ENCODE measurements at regions not wholly inside any gene's neighbourhood (a gene's known extent, or its start where the extent isn't known, plus 50 kb on each side); places are given as distances from the start of the nearest gene placed in this dataset.

DNA sequence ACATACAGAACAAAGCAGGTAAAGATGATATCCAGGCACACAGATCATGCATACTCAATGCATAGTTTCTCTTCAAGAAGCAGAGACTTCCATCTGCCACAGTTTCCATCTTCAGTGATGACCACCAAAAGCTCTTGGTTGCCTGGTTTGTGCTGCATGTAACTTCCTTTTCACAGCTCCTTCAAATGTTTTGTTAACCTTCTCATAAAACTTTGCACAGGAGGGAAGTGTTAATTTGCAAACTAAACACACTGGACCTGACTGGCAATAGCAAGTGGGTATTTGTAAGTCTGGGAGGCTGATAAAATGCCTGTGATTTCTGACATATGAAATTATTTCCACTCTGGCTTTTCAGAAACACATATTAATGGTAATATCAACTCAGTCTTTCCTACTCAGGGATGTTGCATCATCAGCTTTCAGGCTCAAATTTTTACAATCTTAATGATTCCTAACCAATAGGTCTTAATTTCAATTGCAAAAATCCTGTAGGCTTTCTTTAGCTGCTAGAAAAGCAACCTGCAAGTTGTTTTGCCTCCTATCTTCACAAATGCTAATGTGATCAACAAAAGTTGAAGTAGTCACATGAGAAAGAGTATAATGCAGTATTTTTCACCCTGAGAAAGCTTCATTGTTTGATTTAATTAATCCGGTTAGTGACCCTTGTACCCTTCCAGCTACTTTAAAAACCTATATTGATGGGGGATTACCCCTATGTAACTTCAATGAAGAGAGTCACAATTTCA, 575.6 kb downstream of the DIAPH3 start:
- Histone ChIP-seq H2AFZ (ENCODE audit: low read length) (no peak overlapping the region), H3K9me2 (replicated peaks; ENCODE audit: insufficient read depth, low read length) (no peaks in the 10 kb centered on the region), H4K20me1 (ENCODE audit: insufficient read depth, low read depth, low read length) (no peaks in the 10 kb centered on the region), H3K4me2 (ENCODE audit: low read depth, low read length, poor library complexity, severe bottlenecking) (no peak overlapping the region), H3K79me2 (ENCODE audit: low read length) (no peaks in the 10 kb centered on the region), H3K4me3 (ENCODE audit: low read length) (no peak overlapping the region), H3K27ac (ENCODE audit: low read length) (no peak overlapping the region), H3K9ac (ENCODE audit: low read length) (no peak overlapping the region), H3K4me1 (ENCODE audit: low read length) (no peaks in the 10 kb centered on the region), H3K9me3 (ENCODE audit: low read length) (no peaks in the 10 kb centered on the region), H3K36me3 (ENCODE audit: insufficient read depth, low read length) (no peaks in the 10 kb centered on the region), H3K27me3 (ENCODE audit: low read length) (no peaks in the 10 kb centered on the region)
- no peak for DNase-seq

DNA sequence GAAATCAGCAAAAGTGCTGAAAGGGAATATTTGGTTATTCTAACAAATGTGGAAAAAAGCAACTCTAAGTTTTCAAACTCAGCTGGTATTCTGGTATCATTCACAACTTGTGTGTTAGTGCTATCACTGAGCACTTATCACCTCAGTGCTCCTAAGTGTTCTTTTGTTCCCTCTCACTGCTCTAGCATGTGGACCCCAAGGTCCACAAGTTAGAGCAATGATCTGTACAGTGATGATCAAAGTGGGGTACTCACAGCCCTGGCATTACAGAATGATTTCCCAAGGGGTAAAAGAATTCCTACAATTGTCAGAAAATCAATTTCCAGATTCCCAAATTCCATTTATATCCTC, 575.0 kb downstream of the DIAPH3 start:
- H3K9ac ChIP-seq (ENCODE audit: low read length), result no peak overlapping the region
- H3K9me2 ChIP-seq (replicated peaks; ENCODE audit: insufficient read depth, low read length), result no peaks in the 10 kb centered on the region
- H3K4me3 ChIP-seq (ENCODE audit: low read length), result no peak overlapping the region
- no peaks in the 10 kb centered on the region for H3K4me1 ChIP-seq (ENCODE audit: low read length)
- no peak for DNase-seq
- no peaks in the 10 kb centered on the region for H3K36me3 ChIP-seq (ENCODE audit: insufficient read depth, low read length)
- no peaks in the 10 kb centered on the region for H3K9me3 ChIP-seq (ENCODE audit: low read length)
- H4K20me1 ChIP-seq (ENCODE audit: insufficient read depth, low read depth, low read length), result no peaks in the 10 kb centered on the region
- no peaks in the 10 kb centered on the region for H3K79me2 ChIP-seq (ENCODE audit: low read length)
- no peak overlapping the region for H3K27ac ChIP-seq (ENCODE audit: low read length)
- no peak overlapping the region for H3K4me2 ChIP-seq (ENCODE audit: low read depth, low read length, poor library complexity, severe bottlenecking)
- no peak overlapping the region for H2AFZ ChIP-seq (ENCODE audit: low read length)
- H3K27me3 ChIP-seq (ENCODE audit: low read length), result no peaks in the 10 kb centered on the region

DNA sequence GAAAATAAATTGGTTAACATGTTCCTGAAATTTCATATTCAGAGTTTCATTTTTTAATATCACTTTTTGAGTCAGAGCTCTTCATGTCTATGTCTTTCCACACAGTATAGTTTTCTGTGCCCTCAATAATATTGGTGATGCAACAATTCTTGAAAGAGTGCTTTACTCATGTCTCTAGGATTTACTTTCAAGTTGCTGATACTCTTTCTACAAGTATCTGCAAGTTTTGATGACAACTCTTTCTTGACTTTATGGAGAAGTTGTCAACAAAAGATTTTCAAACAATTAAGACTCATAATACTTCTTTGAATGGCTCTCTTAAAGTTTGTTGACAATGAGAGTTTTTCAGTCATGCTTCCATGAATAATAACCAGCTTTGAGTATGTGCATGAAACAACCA, 561.7 kb downstream of the DIAPH3 start:
- Histone ChIP-seq H3K9me3 (ENCODE audit: low read length) (no peaks in the 10 kb centered on the region), H3K4me3 (ENCODE audit: low read length) (no peak overlapping the region), H3K9me2 (replicated peaks; ENCODE audit: insufficient read depth, low read length) (no peaks in the 10 kb centered on the region), H3K79me2 (ENCODE audit: low read length) (no peaks in the 10 kb centered on the region), H3K4me1 (ENCODE audit: low read length) (no peaks in the 10 kb centered on the region), H3K9ac (ENCODE audit: low read length) (no peak overlapping the region), H3K4me2 (ENCODE audit: low read depth, low read length, poor library complexity, severe bottlenecking) (no peak overlapping the region), H3K27ac (ENCODE audit: low read length) (no peak overlapping the region), H2AFZ (ENCODE audit: low read length) (no peak overlapping the region), H3K36me3 (ENCODE audit: insufficient read depth, low read length) (no peaks in the 10 kb centered on the region), H4K20me1 (ENCODE audit: insufficient read depth, low read depth, low read length) (no peaks in the 10 kb centered on the region), H3K27me3 (ENCODE audit: low read length) (no peaks in the 10 kb centered on the region)
- no peak for DNase-seq

DNA sequence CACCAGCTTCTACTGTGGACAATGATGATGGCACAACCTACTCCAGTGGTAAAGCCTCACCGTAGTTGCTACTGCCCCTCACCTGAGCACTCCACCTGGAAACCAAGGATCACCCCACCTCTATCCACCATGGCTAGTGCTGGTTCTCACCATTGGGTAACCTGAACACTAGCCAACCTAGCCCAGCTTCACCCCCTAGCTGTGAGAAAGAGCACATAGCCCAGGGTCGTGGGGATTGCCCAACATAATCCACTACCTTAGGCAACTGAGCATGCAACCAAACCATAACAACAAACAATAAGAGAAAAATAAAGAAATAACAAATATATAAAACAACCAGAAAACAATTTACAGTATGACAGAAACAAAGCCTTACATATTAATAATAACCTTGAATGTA, 560.1 kb downstream of the DIAPH3 start:
- H3K4me1 ChIP-seq (ENCODE audit: low read length), result no peaks in the 10 kb centered on the region

DNA sequence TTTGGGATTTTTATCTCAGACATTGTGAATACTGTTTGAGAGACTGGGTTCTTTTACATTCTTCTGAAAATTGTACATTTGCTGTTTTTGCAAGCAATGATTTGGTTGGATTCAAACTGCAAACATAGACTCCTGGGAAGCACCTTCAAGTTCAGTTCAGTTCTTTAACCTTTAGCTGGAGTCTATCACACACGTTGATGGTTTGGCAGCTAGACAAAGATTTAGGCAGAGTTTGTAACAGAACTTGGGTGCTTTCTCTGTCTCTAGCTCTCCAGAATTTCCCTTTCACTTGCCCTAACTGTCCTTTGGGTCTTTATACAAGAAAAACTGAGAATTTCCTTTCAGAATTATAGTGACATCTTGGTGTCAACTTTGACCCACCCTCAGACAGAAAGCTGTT, 556.6 kb downstream of the DIAPH3 start:
- Histone ChIP-seq H3K9me2 (replicated peaks; ENCODE audit: insufficient read depth, low read length) (no peaks in the 10 kb centered on the region), H3K27ac (ENCODE audit: low read length) (no peak overlapping the region), H3K4me2 (ENCODE audit: low read depth, low read length, poor library complexity, severe bottlenecking) (no peak overlapping the region), H3K4me1 (ENCODE audit: low read length) (no peaks in the 10 kb centered on the region), H3K4me3 (ENCODE audit: low read length) (no peak overlapping the region), H3K79me2 (ENCODE audit: low read length) (no peaks in the 10 kb centered on the region), H3K36me3 (ENCODE audit: insufficient read depth, low read length) (no peaks in the 10 kb centered on the region), H3K9me3 (ENCODE audit: low read length) (no peaks in the 10 kb centered on the region), H4K20me1 (ENCODE audit: insufficient read depth, low read depth, low read length) (no peaks in the 10 kb centered on the region), H2AFZ (ENCODE audit: low read length) (no peak overlapping the region), H3K27me3 (ENCODE audit: low read length) (no peaks in the 10 kb centered on the region), H3K9ac (ENCODE audit: low read length) (no peak overlapping the region)
- DNase-seq, result no peak

More for the DNA sequence above, 560.1 kb downstream of the DIAPH3 start:
- H3K4me3 ChIP-seq (ENCODE audit: low read length), result no peak overlapping the region
- no peaks in the 10 kb centered on the region for H3K9me2 ChIP-seq (replicated peaks; ENCODE audit: insufficient read depth, low read length)
- no peaks in the 10 kb centered on the region for H3K79me2 ChIP-seq (ENCODE audit: low read length)
- no peaks in the 10 kb centered on the region for H3K36me3 ChIP-seq (ENCODE audit: insufficient read depth, low read length)
- H2AFZ ChIP-seq (ENCODE audit: low read length), result no peak overlapping the region
- no peak overlapping the region for H3K27ac ChIP-seq (ENCODE audit: low read length)
- H3K9ac ChIP-seq (ENCODE audit: low read length), result no peak overlapping the region
- no peaks in the 10 kb centered on the region for H3K9me3 ChIP-seq (ENCODE audit: low read length)
- no peak for DNase-seq
- no peak overlapping the region for H3K4me2 ChIP-seq (ENCODE audit: low read depth, low read length, poor library complexity, severe bottlenecking)
- no peaks in the 10 kb centered on the region for H4K20me1 ChIP-seq (ENCODE audit: insufficient read depth, low read depth, low read length)
- H3K27me3 ChIP-seq (ENCODE audit: low read length), result no peaks in the 10 kb centered on the region

DNA sequence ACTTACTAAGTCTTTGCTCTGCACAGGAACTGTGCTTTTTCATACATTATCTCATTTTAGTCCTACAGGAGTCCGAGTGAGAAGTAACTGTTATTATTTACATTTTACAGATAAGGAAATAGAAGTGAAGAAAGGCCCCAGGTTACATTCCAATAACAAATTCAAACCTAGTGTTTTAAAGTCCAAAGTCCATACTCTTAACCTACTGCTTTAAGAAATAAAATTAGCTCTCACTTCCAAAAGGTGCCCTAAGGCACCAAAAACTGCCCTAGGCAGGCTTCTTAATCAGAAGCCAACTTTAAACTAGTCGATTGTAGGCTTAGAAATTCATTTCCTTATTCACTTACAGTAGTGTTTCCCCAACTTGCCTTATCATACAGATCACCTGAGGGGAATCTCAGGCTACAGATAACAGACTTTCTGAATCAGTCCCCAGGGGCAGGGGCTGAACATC, 555.9 kb downstream of the DIAPH3 start:
- Histone ChIP-seq H2AFZ (ENCODE audit: low read length) (no peak overlapping the region), H3K4me3 (ENCODE audit: low read length) (no peak overlapping the region), H3K9me3 (ENCODE audit: low read length) (no peaks in the 10 kb centered on the region), H3K9ac (ENCODE audit: low read length) (no peak overlapping the region), H3K27me3 (ENCODE audit: low read length) (no peaks in the 10 kb centered on the region), H3K4me2 (ENCODE audit: low read depth, low read length, poor library complexity, severe bottlenecking) (no peak overlapping the region), H3K79me2 (ENCODE audit: low read length) (no peaks in the 10 kb centered on the region), H3K4me1 (ENCODE audit: low read length) (no peaks in the 10 kb centered on the region), H3K9me2 (replicated peaks; ENCODE audit: insufficient read depth, low read length) (no peaks in the 10 kb centered on the region), H4K20me1 (ENCODE audit: insufficient read depth, low read depth, low read length) (no peaks in the 10 kb centered on the region), H3K27ac (ENCODE audit: low read length) (no peak overlapping the region), H3K36me3 (ENCODE audit: insufficient read depth, low read length) (no peaks in the 10 kb centered on the region)
- no peak for DNase-seq

DNA sequence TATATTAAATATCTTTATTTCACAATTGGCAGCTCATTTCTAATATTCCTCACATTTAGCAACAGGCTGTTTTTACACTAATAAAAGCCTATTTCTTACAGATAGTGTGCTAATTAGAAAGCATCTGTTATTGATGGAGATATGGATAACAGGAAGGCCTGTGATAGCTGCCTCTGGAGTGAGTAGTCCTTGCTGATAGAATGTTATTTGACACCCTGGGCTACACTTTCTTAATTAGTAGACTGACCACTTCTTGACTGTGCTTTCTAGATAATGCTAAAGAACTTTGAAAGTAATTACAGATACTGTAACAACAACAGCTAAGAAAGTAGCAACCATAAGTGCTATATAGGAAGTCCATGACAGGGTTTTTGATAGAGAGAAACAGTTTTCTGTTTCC, 554.3 kb downstream of the DIAPH3 start:
- Histone ChIP-seq H3K27ac (ENCODE audit: low read length) (no peak overlapping the region), H3K27me3 (ENCODE audit: low read length) (no peaks in the 10 kb centered on the region), H3K9me2 (replicated peaks; ENCODE audit: insufficient read depth, low read length) (no peaks in the 10 kb centered on the region), H4K20me1 (ENCODE audit: insufficient read depth, low read depth, low read length) (no peaks in the 10 kb centered on the region), H3K4me1 (ENCODE audit: low read length) (no peaks in the 10 kb centered on the region), H3K9ac (ENCODE audit: low read length) (no peak overlapping the region), H3K4me3 (ENCODE audit: low read length) (no peak overlapping the region), H2AFZ (ENCODE audit: low read length) (no peak overlapping the region), H3K79me2 (ENCODE audit: low read length) (no peaks in the 10 kb centered on the region), H3K4me2 (ENCODE audit: low read depth, low read length, poor library complexity, severe bottlenecking) (no peak overlapping the region), H3K36me3 (ENCODE audit: insufficient read depth, low read length) (no peaks in the 10 kb centered on the region), H3K9me3 (ENCODE audit: low read length) (no peaks in the 10 kb centered on the region)
- DNase-seq, result no peak
